Naive B cell (primary cell): ENCODE measurements at regions not wholly inside any gene's neighbourhood (a gene's known extent, or its start where the extent isn't known, plus 50 kb on each side); places are given as distances from the start of the nearest gene placed in this dataset.
A peak's percentile ranks its signal among the peaks of the same experiment; 100 is the strongest.

Source experiments
- ATAC-seq, 2 donors: fragments of 150-1000 bp; cut with Tn5 transposase; 2 replicates each; pipeline ENCODE4 v1.10.0; 2021; ENCODE audit warnings: low read depth in 2 of 2, mild to moderate bottlenecking in 2 of 2, moderate library complexity in 2 of 2
- DNase-seq: peaks from one replicate; pipeline ENCODE4 v3.0.0; 2022
- H3K27ac Mint-ChIP-seq, 6 donors: one replicate each; pipeline ENCODE4 v1.8.0; 2020 to 2022; ENCODE audit warnings: mild to moderate bottlenecking in 6 of 6, mixed read lengths in 6 of 6, moderate library complexity in 5 of 6, inconsistent platforms in 2 of 6
- H3K27me3 Mint-ChIP-seq, 3 donors: one replicate each; pipeline ENCODE4 v1.8.0; 2021 to 2022; ENCODE audit warnings: mixed read lengths in 3 of 3, mild to moderate bottlenecking in 1 of 3
- H3K36me3 Mint-ChIP-seq, 2 donors: one replicate each; pipeline ENCODE4 v1.8.0; 2020 to 2022; ENCODE audit warnings: mixed read lengths in 2 of 2, inconsistent platforms in 1 of 2, mild to moderate bottlenecking in 1 of 2
- H3K4me1 Mint-ChIP-seq, 3 donors: one replicate each; pipeline ENCODE4 v1.8.0; 2020 to 2022; ENCODE audit warnings: mixed read lengths in 3 of 3, inconsistent platforms in 1 of 3, mild to moderate bottlenecking in 1 of 3, moderate library complexity in 1 of 3
- H3K4me3 Mint-ChIP-seq, 8 donors: one replicate each; pipeline ENCODE4 v1.8.0; 2020 to 2022; ENCODE audit warnings: mild to moderate bottlenecking in 8 of 8, mixed read lengths in 8 of 8, moderate library complexity in 8 of 8, inconsistent platforms in 2 of 8
- H3K9me3 Mint-ChIP-seq, 7 donors: one replicate each; pipeline ENCODE4 v1.8.0; 2020 to 2022; ENCODE audit warnings: mixed read lengths in 7 of 7, mild to moderate bottlenecking in 5 of 7, inconsistent platforms in 2 of 7, moderate library complexity in 1 of 7

DNA sequence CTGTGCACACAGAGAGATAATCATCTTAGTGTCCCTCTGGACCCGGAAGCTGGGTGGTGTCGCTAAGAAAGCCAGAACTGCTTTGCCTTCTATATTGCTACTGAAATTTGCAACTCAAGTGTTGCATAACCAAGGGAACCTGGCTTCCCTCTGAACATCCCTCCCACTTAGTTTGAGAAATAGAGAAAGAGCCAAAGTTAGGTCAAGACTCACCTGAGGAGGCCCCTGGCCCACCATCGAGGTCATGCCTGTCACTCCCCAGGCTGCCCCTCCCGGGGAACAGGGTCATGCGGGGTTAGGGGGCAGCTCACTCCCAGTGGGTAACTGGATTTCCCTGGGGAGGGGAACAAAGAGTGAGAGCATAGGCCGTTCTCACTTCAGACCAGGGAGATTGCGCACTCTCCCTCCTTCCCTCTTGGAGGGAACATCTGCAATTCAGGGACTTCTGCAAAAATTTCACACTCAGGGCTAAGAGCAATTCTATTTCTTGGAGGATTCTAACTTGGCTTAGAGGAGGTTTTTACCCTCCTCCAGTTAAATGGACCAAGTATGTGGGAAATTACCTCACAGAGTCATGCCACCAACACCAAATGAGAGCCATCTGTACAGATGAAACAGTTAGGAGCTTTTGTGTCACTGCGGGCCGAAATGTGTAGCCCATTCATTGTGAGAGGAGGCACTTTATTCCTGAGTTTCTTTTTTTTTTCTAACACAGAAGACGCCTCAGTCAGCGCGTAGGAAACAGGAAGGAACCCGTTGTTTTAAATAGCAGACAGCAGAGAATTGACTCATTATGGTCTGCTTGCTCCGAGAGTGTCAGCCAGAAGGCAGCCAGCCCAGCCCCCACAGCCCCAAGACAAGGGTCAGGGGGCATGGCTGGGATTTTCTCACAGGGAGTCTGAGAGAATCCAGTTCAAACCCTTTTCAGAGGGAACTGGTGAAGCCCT, 221.3 kb downstream of the ARHGAP12 start:
- H3K4me3 Mint-ChIP-seq: peak overlapping the region; percentile 69 to 88 (median 76)
- DNase-seq: no peak
- H3K27ac Mint-ChIP-seq: peak overlapping the region; percentile 21 to 94 (median 86)
- H3K4me1 Mint-ChIP-seq: peaks cover 31 to 60% (median 51%) of the 10 kb centered on the region in 3 donors
- ATAC-seq: peak; percentile 80 to 83
- H3K27me3 Mint-ChIP-seq: no peaks in the 10 kb centered on the region
- peaks cover 6 to 32% (median 19%) of the 10 kb centered on the region in 7 donors for H3K9me3 Mint-ChIP-seq
- H3K36me3 Mint-ChIP-seq: peaks cover 11 to 16% of the 10 kb centered on the region in 2 donors

DNA sequence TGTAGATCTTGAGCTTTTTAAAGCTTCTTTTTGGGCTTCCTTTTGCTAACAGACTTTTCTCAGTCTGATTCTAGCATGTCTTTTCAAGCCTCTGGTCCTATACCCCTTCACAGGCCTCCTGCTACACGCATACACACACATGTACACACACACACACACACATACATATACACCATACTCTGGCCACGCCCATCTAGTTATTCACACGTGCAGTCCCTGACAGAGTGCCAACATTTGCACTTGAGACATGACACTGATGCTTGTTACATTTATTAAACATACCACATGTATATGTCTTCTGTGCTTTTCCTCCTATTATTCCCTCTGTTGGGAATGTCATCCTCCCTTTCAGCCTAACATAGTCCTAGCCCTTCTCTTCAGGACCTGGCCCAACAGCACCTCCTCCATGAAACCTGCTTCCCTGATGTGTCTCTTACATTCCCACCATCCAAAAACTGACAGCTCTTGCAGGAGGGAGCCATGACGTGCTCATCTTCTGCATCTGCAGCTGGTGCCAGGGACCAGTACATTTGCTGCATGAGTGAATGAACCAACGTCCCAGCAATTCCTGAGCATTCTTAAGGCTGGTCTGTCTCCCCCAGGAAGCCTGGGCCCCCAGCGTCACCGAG, 222.1 kb downstream of the ARHGAP12 start:
- no peak for DNase-seq
- Mint-ChIP-seq H3K4me1 (peaks cover 39 to 68% (median 59%) of the 10 kb centered on the region in 3 donors), H3K4me3 (peak overlapping the region in 6 of 8 donors; percentile 70 to 88 (median 76)), H3K27me3 (no peaks in the 10 kb centered on the region), H3K36me3 (peaks cover 3 to 8% of the 10 kb centered on the region in 2 donors), H3K27ac (peak overlapping the region; percentile 15 to 92 (median 58)), H3K9me3 (peaks cover 6 to 27% (median 16%) of the 10 kb centered on the region in 7 donors)
- ATAC-seq: no peak

DNA sequence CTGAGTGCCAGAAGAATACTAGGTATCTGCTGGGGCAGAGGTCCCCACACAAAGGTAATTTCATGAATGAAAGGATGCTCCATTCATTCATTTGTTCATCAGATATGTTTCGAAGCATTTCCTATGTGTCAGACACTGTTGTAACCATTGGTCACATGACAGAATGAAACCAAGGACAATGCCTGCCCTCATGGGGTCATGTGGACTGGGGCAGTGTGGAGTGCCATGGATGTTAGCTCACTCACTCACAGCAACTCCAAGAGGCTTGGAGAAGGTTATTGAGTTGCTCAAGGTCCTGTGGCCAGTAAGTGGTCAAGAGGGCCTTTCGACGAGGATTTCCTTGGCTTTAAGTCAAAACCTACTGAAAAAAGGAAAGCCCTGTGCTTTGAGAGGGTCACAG, 223.5 kb downstream of the ARHGAP12 start:
- Mint-ChIP-seq H3K4me1 (peaks cover 52 to 83% (median 74%) of the 10 kb centered on the region in 3 donors), H3K27me3 (no peaks in the 10 kb centered on the region), H3K9me3 (peaks cover 4 to 15% (median 7%) of the 10 kb centered on the region in 7 donors), H3K27ac (no peak overlapping the region), H3K4me3 (peak overlapping the region in 1 of 8 donors; percentile 21), H3K36me3 (peaks cover 0 to 5% of the 10 kb centered on the region in 2 donors)
- ATAC-seq (no peak), DNase-seq (no peak)

DNA sequence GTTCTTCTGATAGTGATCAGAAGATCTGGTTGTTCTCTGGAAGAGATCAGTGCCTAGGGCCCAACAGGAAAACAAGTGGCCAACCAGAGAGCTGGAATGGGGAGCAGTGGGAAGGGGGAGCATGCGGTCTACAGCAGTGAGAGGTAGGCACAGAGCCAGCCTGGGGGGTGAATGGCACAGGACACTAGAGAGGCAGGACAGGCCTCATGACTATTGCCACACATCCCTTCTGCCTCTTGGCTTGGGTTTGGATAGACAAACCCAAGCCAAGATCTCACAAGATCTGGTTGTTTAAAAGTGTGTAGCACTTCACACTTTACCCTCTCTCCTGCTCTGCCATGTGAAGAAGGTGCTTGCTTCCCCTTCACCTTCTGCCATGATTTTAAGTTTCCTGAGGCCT, 224.4 kb downstream of the ARHGAP12 start:
- Mint-ChIP-seq H3K9me3 (peaks cover 3 to 12% (median 7%) of the 10 kb centered on the region in 7 donors), H3K27ac (peak overlapping the region in 2 of 6 donors; percentile 56 to 93), H3K36me3 (peaks cover 0 to 5% of the 10 kb centered on the region in 2 donors), H3K4me1 (peaks cover 57 to 84% (median 82%) of the 10 kb centered on the region in 3 donors), H3K27me3 (no peaks in the 10 kb centered on the region), H3K4me3 (no peak overlapping the region)
- ATAC-seq: no peak
- no peak for DNase-seq

DNA sequence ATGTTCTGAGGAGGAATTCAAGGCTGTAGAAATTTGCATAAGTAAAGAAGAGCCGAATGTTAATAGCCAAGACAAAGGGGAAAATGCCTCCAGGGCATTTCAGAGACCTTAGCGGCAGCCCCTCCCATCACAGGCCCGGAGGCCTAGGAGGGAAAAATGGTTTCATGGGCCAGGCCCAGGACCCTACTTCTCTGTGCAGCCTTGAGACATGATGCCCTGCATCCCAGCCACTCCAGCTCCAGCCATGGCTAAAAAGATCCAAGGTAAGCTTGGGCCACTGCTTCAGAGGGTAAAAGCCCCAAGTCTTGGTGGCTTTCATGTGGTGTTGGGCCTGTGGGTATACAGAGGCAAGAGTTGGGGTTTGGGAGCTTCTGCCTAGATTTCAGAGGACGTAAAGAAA, 225.7 kb downstream of the ARHGAP12 start:
- Mint-ChIP-seq H3K36me3 (peaks cover 0 to 9% of the 10 kb centered on the region in 2 donors), H3K27ac (peak overlapping the region in 1 of 6 donors; percentile 20), H3K9me3 (peaks cover 3 to 9% (median 7%) of the 10 kb centered on the region in 7 donors), H3K4me3 (no peak overlapping the region), H3K4me1 (peaks cover 59 to 78% (median 75%) of the 10 kb centered on the region in 3 donors), H3K27me3 (peaks cover 0 to 5% (median 0%) of the 10 kb centered on the region in 3 donors)
- no peak for ATAC-seq
- DNase-seq: no peak

DNA sequence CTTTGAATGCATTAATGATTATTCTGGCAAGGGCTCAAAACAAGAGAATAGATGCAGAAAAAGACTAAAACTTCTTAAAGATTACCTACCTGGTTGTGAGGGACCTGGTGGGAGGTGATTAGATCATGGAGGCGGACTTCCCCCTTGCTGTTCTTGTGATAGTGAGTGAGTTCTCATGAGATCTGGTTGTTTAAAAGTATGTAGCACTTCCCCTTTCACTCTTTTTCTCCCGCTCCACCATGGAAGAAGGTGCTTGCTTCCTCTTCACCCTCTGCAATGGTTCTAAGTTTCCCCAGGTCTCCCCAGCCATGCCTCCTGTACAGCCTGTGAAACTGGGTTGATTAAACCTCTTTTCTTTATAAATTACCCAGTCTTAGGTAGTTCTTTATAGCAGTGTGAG, 226.6 kb downstream of the ARHGAP12 start:
- ATAC-seq (peak; percentile 85 to 86), DNase-seq (peak; percentile 26)
- Mint-ChIP-seq H3K4me3 (peak overlapping the region in 7 of 8 donors; percentile 10 to 84 (median 58)), H3K36me3 (peaks cover 0 to 9% of the 10 kb centered on the region in 2 donors), H3K27ac (peak overlapping the region; percentile 37 to 93 (median 68)), H3K27me3 (peaks cover 1 to 14% (median 5%) of the 10 kb centered on the region in 3 donors), H3K4me1 (peaks cover 51 to 74% (median 71%) of the 10 kb centered on the region in 3 donors), H3K9me3 (peaks cover 3 to 9% (median 7%) of the 10 kb centered on the region in 7 donors)

DNA sequence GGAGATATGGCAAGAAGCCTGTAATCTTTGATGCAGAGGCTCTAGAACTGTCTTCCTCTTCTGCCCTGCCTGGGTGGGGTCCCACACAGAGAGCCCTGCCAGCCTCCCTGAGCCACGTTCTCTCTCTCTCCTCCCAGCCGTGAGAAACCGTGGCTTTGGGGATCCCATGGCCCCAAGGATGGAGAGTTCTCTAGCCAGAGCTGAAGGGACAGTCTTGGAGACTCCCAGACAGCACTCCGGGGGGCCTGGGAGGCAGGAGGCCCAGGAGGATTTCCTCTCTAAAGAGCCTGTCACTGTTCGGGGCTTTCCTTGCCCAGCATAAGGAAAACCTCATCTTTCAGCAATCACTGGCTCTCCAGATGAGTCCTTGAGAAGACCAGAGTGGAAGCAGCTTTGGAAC, 227.1 kb downstream of the ARHGAP12 start:
- H3K4me3 Mint-ChIP-seq: peak overlapping the region in 7 of 8 donors; percentile 3 to 84 (median 58)

DNA sequence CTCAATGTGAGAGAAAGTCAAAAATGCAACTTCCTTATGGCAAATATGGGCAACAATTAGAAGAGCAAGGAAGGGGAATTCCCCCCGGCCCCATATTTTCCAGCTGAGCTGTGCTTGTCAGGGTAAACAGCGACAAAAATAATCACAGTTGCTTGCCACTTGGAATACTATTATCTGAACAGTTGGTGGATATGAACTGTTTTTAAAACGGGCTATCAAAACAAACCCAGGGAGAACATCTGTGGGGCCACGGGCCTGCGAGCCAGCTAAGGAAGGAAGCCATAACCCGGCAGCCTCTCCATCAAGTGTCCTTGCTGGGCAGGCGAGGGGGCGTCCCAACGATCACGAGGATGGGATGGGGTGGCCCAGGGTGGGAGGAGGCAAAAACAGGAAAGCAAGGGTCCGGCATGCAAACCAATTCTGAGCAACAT, 228.4 kb downstream of the ARHGAP12 start:
- H3K4me3 Mint-ChIP-seq: peak overlapping the region in 3 of 8 donors; percentile 2 to 78 (median 37)
- peaks cover 0 to 9% (median 7%) of the 10 kb centered on the region in 7 donors for H3K9me3 Mint-ChIP-seq
- no peak for ATAC-seq
- peaks cover 0 to 9% of the 10 kb centered on the region in 2 donors for H3K36me3 Mint-ChIP-seq
- peaks cover 40 to 64% (median 57%) of the 10 kb centered on the region in 3 donors for H3K4me1 Mint-ChIP-seq
- DNase-seq: no peak
- H3K27ac Mint-ChIP-seq: peak overlapping the region in 4 of 6 donors; percentile 39 to 92 (median 48)
- peaks cover 4 to 16% (median 6%) of the 10 kb centered on the region in 3 donors for H3K27me3 Mint-ChIP-seq

More for the DNA sequence above, 227.1 kb downstream of the ARHGAP12 start:
- Mint-ChIP-seq H3K36me3 (peaks cover 0 to 9% of the 10 kb centered on the region in 2 donors), H3K9me3 (peaks cover 3 to 9% (median 7%) of the 10 kb centered on the region in 7 donors), H3K27me3 (peaks cover 4 to 16% (median 6%) of the 10 kb centered on the region in 3 donors), H3K27ac (peak overlapping the region; percentile 37 to 87 (median 56)), H3K4me1 (peaks cover 46 to 70% (median 67%) of the 10 kb centered on the region in 3 donors)
- no peak for DNase-seq
- ATAC-seq: peak in 1 of 2 donors; percentile 22

DNA sequence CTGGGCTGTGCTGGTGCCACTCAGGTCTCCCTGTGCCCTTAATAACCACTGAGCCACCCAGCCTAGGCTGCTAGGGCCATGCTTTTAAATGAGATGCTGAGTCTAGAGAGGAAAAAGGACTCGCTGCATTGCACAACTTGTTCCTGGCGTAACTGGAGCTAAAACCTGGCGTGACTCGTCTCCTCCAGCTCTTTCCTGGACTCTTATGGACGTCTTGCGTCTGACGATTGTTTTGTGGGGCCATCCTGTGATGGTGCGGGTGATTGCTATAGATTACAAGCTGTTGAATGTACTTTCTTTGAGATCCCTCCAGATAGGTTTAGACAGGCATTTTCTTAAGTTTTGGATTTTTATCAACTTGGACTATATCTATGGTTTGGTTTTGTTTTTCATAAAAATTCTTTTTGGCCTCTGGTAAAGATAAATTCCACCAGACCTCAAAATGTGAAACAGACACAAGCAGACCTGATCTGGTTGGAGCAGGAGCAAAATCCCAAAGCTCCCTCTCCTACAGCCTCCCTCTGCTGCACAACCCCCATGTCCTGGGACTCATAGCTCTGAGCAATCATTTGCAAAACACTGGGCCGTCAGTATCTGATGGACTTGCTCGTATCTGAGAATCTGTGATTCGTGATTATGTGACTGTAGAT, 230.3 kb downstream of the ARHGAP12 start:
- peaks cover 0 to 8% (median 4%) of the 10 kb centered on the region in 7 donors for H3K9me3 Mint-ChIP-seq
- DNase-seq (no peak), ATAC-seq (no peak)
- peaks cover 34 to 48% (median 46%) of the 10 kb centered on the region in 3 donors for H3K4me1 Mint-ChIP-seq
- H3K36me3 Mint-ChIP-seq: peaks cover 0 to 9% of the 10 kb centered on the region in 2 donors
- H3K27ac Mint-ChIP-seq: peak overlapping the region in 1 of 6 donors; percentile 22
- H3K4me3 Mint-ChIP-seq: peak overlapping the region in 1 of 8 donors; percentile 17
- H3K27me3 Mint-ChIP-seq: peaks cover 4 to 16% (median 6%) of the 10 kb centered on the region in 3 donors

DNA sequence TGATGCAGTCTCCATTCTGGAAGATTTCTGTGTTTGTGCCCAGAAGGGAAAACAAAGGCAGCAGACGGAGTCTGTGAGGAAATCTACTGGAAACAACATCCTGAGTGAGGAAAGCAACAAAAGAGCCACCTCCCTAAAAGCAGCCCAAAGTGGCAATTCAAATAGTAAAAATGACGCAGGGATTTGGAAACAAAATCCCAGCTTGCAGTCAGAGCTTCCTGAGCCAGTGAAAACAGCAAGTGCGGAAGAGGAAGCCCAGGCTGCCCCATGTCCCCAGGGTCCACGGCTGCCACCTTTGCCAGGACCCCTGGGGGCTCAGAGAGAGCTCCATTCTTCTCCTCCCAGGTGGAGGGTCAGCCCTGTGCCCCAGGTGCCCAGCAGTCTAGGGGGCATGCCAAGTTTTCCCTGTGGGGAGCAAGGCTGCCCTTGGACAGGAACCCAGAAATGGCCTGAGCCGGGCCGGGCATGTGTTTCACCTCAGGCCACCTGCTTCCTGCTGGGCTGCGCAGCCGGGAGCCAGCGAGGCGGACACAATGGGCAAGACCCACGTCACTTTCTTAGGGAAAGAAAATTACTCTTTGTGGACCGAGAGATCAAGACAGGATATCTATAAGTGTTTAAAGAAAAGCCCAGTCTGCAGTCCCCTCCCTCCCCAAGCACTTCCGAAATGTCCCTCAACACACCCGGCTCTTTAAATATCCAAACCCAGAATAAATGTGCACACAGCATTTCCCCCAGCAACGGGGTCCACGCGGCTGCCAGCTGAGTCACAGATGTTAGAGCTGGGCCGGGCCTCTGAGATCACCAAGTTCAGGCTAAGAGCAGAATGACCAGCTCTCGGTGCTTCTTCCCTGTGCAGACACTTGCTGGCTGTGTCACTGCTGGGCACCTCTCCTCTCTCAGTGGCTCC, 231.1 kb downstream of the ARHGAP12 start:
- ATAC-seq: no peak
- Mint-ChIP-seq H3K27ac (peak overlapping the region in 1 of 6 donors; percentile 48), H3K9me3 (peaks cover 0 to 7% (median 4%) of the 10 kb centered on the region in 7 donors), H3K4me1 (peaks cover 34 to 44% (median 42%) of the 10 kb centered on the region in 3 donors), H3K36me3 (peaks cover 0 to 9% of the 10 kb centered on the region in 2 donors), H3K27me3 (peaks cover 4 to 16% (median 6%) of the 10 kb centered on the region in 3 donors), H3K4me3 (peak overlapping the region in 2 of 8 donors; percentile 26 to 29)
- no peak for DNase-seq

DNA sequence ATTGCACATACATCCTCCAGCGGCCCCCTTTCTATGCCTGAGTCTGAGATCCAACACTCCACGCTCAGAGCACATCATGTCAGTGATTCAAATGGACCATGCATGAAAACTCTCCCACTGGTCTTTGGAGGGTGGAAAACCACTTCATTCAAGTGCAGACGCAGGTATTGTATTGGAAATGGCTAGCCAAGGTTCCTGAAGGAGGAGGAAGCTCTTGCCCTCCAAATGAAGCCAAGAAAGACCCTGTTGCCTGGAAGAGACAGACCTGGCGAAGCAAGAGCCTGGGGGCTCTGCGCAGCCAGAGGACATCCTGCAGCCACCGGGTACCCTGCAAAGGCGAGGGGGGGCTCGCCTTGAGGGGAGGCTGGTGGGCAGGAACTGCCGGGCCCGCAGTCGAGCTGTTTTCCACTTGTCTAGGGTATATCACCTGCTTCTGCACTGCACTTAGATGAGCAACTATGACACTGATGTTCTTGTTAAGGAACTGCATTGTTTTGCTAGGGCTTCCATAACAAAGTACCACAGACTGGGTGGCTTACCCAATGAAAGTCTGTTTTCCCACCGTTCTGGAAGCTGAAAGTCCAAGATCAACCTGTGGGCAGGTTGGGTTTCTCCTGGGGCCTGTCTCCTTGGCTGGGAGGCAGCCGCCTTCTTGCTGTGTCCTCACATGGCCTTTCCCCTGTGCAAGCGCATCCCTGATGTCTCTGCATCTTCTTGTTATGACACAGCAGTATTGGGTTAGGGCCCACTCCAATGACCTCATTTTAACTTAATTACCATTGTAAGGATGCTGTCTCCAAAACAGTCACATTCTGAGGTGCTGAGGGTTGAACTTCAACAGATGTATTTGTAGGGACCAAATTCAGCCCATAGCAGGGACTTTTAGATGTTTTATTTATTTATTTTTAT, 233.4 kb downstream of the ARHGAP12 start:
- Mint-ChIP-seq H3K4me3 (no peak overlapping the region), H3K36me3 (peaks cover 0 to 9% of the 10 kb centered on the region in 2 donors), H3K4me1 (peaks cover 12 to 21% (median 19%) of the 10 kb centered on the region in 3 donors), H3K9me3 (peaks cover 0 to 4% (median 0%) of the 10 kb centered on the region in 7 donors), H3K27ac (no peak overlapping the region), H3K27me3 (peaks cover 4 to 16% (median 6%) of the 10 kb centered on the region in 3 donors)
- ATAC-seq (no peak), DNase-seq (no peak)
